BLaER1 treated with 17β-estradiol and CSF1 and Interleukin-3, amounts not matched to agents 10 nM and 100 nM (cell line): ENCODE measurements at regions not wholly inside any gene's neighbourhood (a gene's known extent, or its start where the extent isn't known, plus 50 kb on each side); places are given as distances from the start of the nearest gene placed in this dataset.
"Not testable (repeated sequence)": the region's sequence is repeated elsewhere in the genome, so short reads cannot be mapped to it uniquely, and the experiment has no call there.

ENCODE experiments used
- H3K27ac ChIP-seq, 11 experiments: shearing (Covaris generic); formaldehyde crosslinking; 2 replicates each; pipeline ENCODE4 v1.8.1; 2022
- H3K27me3 ChIP-seq, 11 experiments: shearing (Covaris generic); formaldehyde crosslinking; 2 replicates each; pipeline ENCODE4 v1.8.1; 2022
- H3K36me3 ChIP-seq, 11 experiments: shearing (Covaris generic); formaldehyde crosslinking; 2 replicates each; pipeline ENCODE4 v1.8.1; 2022
- H3K4me1 ChIP-seq, 10 experiments: shearing (Covaris generic); formaldehyde crosslinking; 2 replicates each; pipeline ENCODE4 v1.8.1; 2022
- H3K4me2 ChIP-seq, 11 experiments: shearing (Covaris generic); formaldehyde crosslinking; 2 replicates each; pipeline ENCODE4 v1.8.1; 2022
- H3K4me3 ChIP-seq, 10 experiments: shearing (Covaris generic); formaldehyde crosslinking; 2 replicates each; pipeline ENCODE4 v1.8.1; 2022
- H3K9ac ChIP-seq, 11 experiments: shearing (Covaris generic); formaldehyde crosslinking; 2 replicates each; pipeline ENCODE4 v1.8.1; 2022
- H3K9me3 ChIP-seq, 11 experiments: shearing (Covaris generic); formaldehyde crosslinking; replicated peaks in 1 of 11; 2 replicates each; pipeline ENCODE4 v1.8.1; 2022
- H4K20me1 ChIP-seq, 11 experiments: shearing (Covaris generic); formaldehyde crosslinking; 2 replicates each; pipeline ENCODE4 v1.8.1; 2022
- Cebpa-rat ChIP-seq, 11 experiments: shearing (Covaris generic); IDR thresholded peaks; 2 replicates each; pipeline ENCODE4 v1.8.1; 2022

GRCh38 chr7:32643194-32643593 is 147.9 kb downstream of the AVL9 start:
- peaks cover 6 to 15% (median 13%) of the 10 kb centered on the region in 10 experiments; a peak in 19 of 20 replicates for H3K4me1 ChIP-seq
- H3K36me3 ChIP-seq: no peaks in the 10 kb centered on the region
- TF ChIP-seq Cebpa-rat (IDR thresholded peaks at IDR 0.05): no peak
- H3K9ac ChIP-seq: no peak overlapping the region
- peaks cover 12 to 24% (median 17%) of the 10 kb centered on the region in 11 experiments for H3K9me3 ChIP-seq
- no peak overlapping the region for H3K4me2 ChIP-seq
- H3K4me3 ChIP-seq: no peak overlapping the region
- H3K27me3 ChIP-seq: peaks cover 0 to 5% (median 0%) of the 10 kb centered on the region in 11 experiments; a peak in 1 of 22 replicates
- no peak overlapping the region for H3K27ac ChIP-seq
- H4K20me1 ChIP-seq: 0 out of 22 replicates have a peak, but pooled peaks cover 0 to 2% (median 0%) of the 10 kb centered on the region in 11 experiments

- peaks cover 0 to 19% (median 0%) of the 10 kb centered on the region in 11 experiments; a peak in 4 of 22 replicates for H3K27me3 ChIP-seq
- H3K4me2 ChIP-seq: peak overlapping the region in 9 of 11 experiments; percentile 18 to 52 (median 30); a peak in 11 of 22 replicates
- H3K36me3 ChIP-seq: no peaks in the 10 kb centered on the region; a peak in 1 of 22 replicates
- H3K9ac ChIP-seq: no peak overlapping the region
- peaks cover 8 to 24% (median 18%) of the 10 kb centered on the region in 10 experiments; a peak in 19 of 20 replicates for H3K4me1 ChIP-seq
- peaks cover 12 to 34% (median 20%) of the 10 kb centered on the region in 11 experiments for H3K9me3 ChIP-seq
- H4K20me1 ChIP-seq: 0 out of 22 replicates have a peak, but pooled peaks cover 0 to 2% (median 0%) of the 10 kb centered on the region in 11 experiments
- TF ChIP-seq Cebpa-rat (IDR thresholded peaks at IDR 0.05): no peak
- H3K4me3 ChIP-seq: no peak overlapping the region
- H3K27ac ChIP-seq: no peak overlapping the region
These were observed 143.8 kb downstream of the AVL9 start for GRCh38 chr7:32639122-32639521.

- Histone ChIP-seq H3K4me2 (peak overlapping the region; percentile 14 to 62 (median 39); a peak in 19 of 22 replicates), H3K4me1 (peaks cover 8 to 24% (median 18%) of the 10 kb centered on the region in 10 experiments; a peak in 19 of 20 replicates)
These were observed 143.3 kb downstream of the AVL9 start for GRCh38 chr7:32638479-32639121.

More at GRCh38 chr7:32638479-32639121, 143.3 kb downstream of the AVL9 start:
- Histone ChIP-seq H3K27me3 (peaks cover 0 to 19% (median 0%) of the 10 kb centered on the region in 11 experiments; a peak in 4 of 22 replicates), H3K9me3 (peaks cover 12 to 34% (median 20%) of the 10 kb centered on the region in 11 experiments)
- not testable (repeated sequence) for H3K4me3 ChIP-seq, H3K9ac ChIP-seq, H3K36me3 ChIP-seq, H4K20me1 ChIP-seq, H3K27ac ChIP-seq
